Glutamatergic neuron (in vitro differentiated cells): ENCODE measurements at regions not wholly inside any gene's neighbourhood (a gene's known extent, or its start where the extent isn't known, plus 50 kb on each side); places are given as distances from the start of the nearest gene placed in this dataset.
"Not testable (repeated sequence)": the region's sequence is repeated elsewhere in the genome, so short reads cannot be mapped to it uniquely, and the experiment has no call there.

Experiments used
- DNase-seq: peaks from one replicate; pipeline ENCODE4 v3.0.0; 2022
- H3K27ac Mint-ChIP-seq: one replicate; pipeline ENCODE4 v1.8.0; 2020; ENCODE audit warnings: mild to moderate bottlenecking, mixed read lengths, inconsistent platforms; ENCODE audit not compliant: unreplicated experiment
- H3K27me3 Mint-ChIP-seq: one replicate; pipeline ENCODE4 v1.8.0; 2020; ENCODE audit warnings: mild to moderate bottlenecking, moderate library complexity, mixed read lengths, inconsistent platforms; ENCODE audit not compliant: unreplicated experiment
- H3K36me3 Mint-ChIP-seq: one replicate; pipeline ENCODE4 v1.8.0; 2020; ENCODE audit warnings: mild to moderate bottlenecking, mixed read lengths, inconsistent platforms; ENCODE audit not compliant: unreplicated experiment
- H3K4me1 Mint-ChIP-seq: one replicate; pipeline ENCODE4 v1.8.0; 2020; ENCODE audit warnings: mild to moderate bottlenecking, low read depth, mixed read lengths, inconsistent platforms; ENCODE audit not compliant: unreplicated experiment
- H3K4me3 Mint-ChIP-seq: one replicate; pipeline ENCODE4 v1.8.0; 2020; ENCODE audit warnings: mild to moderate bottlenecking, mixed read lengths, inconsistent platforms; ENCODE audit not compliant: unreplicated experiment
- H3K9me3 Mint-ChIP-seq: one replicate; pipeline ENCODE4 v1.8.0; 2020; ENCODE audit warnings: mild to moderate bottlenecking, moderate library complexity, mixed read lengths, inconsistent platforms; ENCODE audit not compliant: unreplicated experiment
- CTCF ChIP-seq: fragments of 200-600 bp; sonication (generic); IDR thresholded peaks from one replicate; pipeline ENCODE4 v1.5.0; 2021; ENCODE audit not compliant: partially characterized antibody, unreplicated experiment

- Mint-ChIP-seq H3K4me3 (no peak overlapping the region), H3K27me3 (peaks cover 1% of the 10 kb centered on the region), H3K36me3 (no peaks in the 10 kb centered on the region), H3K9me3 (no peaks in the 10 kb centered on the region), H3K4me1 (no peaks in the 10 kb centered on the region), H3K27ac (no peak overlapping the region)
- no peak for DNase-seq
- TF ChIP-seq CTCF, result no peak
These were observed 114.7 kb upstream of the RIOK2 start for GRCh38 chr5:97297704-97298091.

GRCh38 chr5:97301181-97301580 is 118.1 kb upstream of the RIOK2 start:
- not testable (repeated sequence) for H3K9me3 Mint-ChIP-seq, H3K27me3 Mint-ChIP-seq, H3K36me3 Mint-ChIP-seq, H3K27ac Mint-ChIP-seq, DNase-seq, H3K4me1 Mint-ChIP-seq, H3K4me3 Mint-ChIP-seq

- no peak for TF ChIP-seq CTCF
- Mint-ChIP-seq H3K9me3 (peaks cover 5% of the 10 kb centered on the region), H3K27ac (no peak overlapping the region)
These were observed 155.7 kb upstream of the RIOK2 start for GRCh38 chr5:97338729-97339128.

GRCh38 chr5:97355775-97356174 is 172.7 kb upstream of the RIOK2 start:
- no peak for DNase-seq
- no peaks in the 10 kb centered on the region for H3K4me1 Mint-ChIP-seq

More at GRCh38 chr5:97338729-97339128, 155.7 kb upstream of the RIOK2 start:
- no peak for DNase-seq
- H3K27me3 Mint-ChIP-seq, result peaks cover 2% of the 10 kb centered on the region
- H3K4me3 Mint-ChIP-seq, result no peak overlapping the region
- no peaks in the 10 kb centered on the region for H3K4me1 Mint-ChIP-seq
- H3K36me3 Mint-ChIP-seq, result no peaks in the 10 kb centered on the region

GRCh38 chr5:97363577-97363976 is 180.5 kb upstream of the RIOK2 start:
- Mint-ChIP-seq H3K27me3 (peaks cover 4% of the 10 kb centered on the region), H3K4me3 (no peak overlapping the region), H3K4me1 (no peaks in the 10 kb centered on the region), H3K27ac (no peak overlapping the region), H3K36me3 (peaks cover 6% of the 10 kb centered on the region), H3K9me3 (no peaks in the 10 kb centered on the region)
- DNase-seq, result no peak
- TF ChIP-seq CTCF, result no peak

More at GRCh38 chr5:97355775-97356174, 172.7 kb upstream of the RIOK2 start:
- peaks cover 5% of the 10 kb centered on the region for H3K36me3 Mint-ChIP-seq
- H3K27ac Mint-ChIP-seq, result no peak overlapping the region
- no peaks in the 10 kb centered on the region for H3K27me3 Mint-ChIP-seq
- peaks cover 5% of the 10 kb centered on the region for H3K9me3 Mint-ChIP-seq
- H3K4me3 Mint-ChIP-seq, result no peak overlapping the region
- TF ChIP-seq CTCF, result no peak

- no peaks in the 10 kb centered on the region for H3K4me1 Mint-ChIP-seq
- H3K9me3 Mint-ChIP-seq, result no peaks in the 10 kb centered on the region
- no peak overlapping the region for H3K27ac Mint-ChIP-seq
- H3K4me3 Mint-ChIP-seq, result no peak overlapping the region
- DNase-seq, result no peak
- peaks cover 4% of the 10 kb centered on the region for H3K27me3 Mint-ChIP-seq
- peaks cover 6% of the 10 kb centered on the region for H3K36me3 Mint-ChIP-seq
- no peak for TF ChIP-seq CTCF
These were observed 181.7 kb upstream of the RIOK2 start for GRCh38 chr5:97364731-97365130.
